Gastrocnemius medialis (tissue), 4 donors: ENCODE measurements at regions not wholly inside any gene's neighbourhood (a gene's known extent, or its start where the extent isn't known, plus 50 kb on each side); places are given as distances from the start of the nearest gene placed in this dataset.

ENCODE experiments used
- ATAC-seq, 2 donors: fragments of 150-250 bp; one replicate each; pipeline ENCODE4 v1.9.1; 2016
- DNase-seq, 2 donors: peaks; one replicate each; pipeline ENCODE4 v3.0.0-alpha.2; 2019
- H3K27ac ChIP-seq, 4 donors: fragments of 200-600 bp; sonication (generic); 1 replicate in 1 of 4; 2 replicates in 3 of 4; pipeline ENCODE4 v1.5.1; 2016 to 2018; ENCODE audit warnings: mild to moderate bottlenecking in 2 of 4, moderate library complexity in 1 of 4
- H3K27me3 ChIP-seq, 3 donors: fragments of 200-600 bp; sonication (generic) in 2 of 3; 1 replicate in 1 of 3; 2 replicates in 2 of 3; pipeline versions ENCODE4 v1.5.1 to v1.6.0; 2016 to 2019; ENCODE audit warnings: mild to moderate bottlenecking in 1 of 3, moderate library complexity in 1 of 3
- H3K36me3 ChIP-seq, 2 donors: fragments of 200-600 bp; sonication (generic) in 1 of 2; one replicate each; pipeline ENCODE4 v1.5.1; 2017 to 2018
- H3K4me1 ChIP-seq, 2 donors: fragments of 200-600 bp; sonication (generic) in 1 of 2; one replicate each; pipeline ENCODE4 v1.5.1; 2016 to 2017; ENCODE audit warnings: mild to moderate bottlenecking in 2 of 2
- H3K4me3 ChIP-seq, 4 donors: fragments of 200-600 bp; sonication (generic) in 3 of 4; 1 replicate in 1 of 4; 2 replicates in 3 of 4; pipeline ENCODE4 v1.5.1; 2016 to 2019; ENCODE audit warnings: mild to moderate bottlenecking in 2 of 4
- H3K9me3 ChIP-seq, 3 donors: fragments of 200-600 bp; sonication (generic) in 2 of 3; 1 replicate in 1 of 3; 2 replicates in 2 of 3; pipeline ENCODE4 v1.5.1; 2016 to 2019
- POLR2A ChIP-seq, 2 donors: fragments of 450-650 bp; IDR thresholded peaks; one replicate each; pipeline ENCODE4 v1.6.1; 2017; ENCODE audit warnings: antibody characterized with exemption in 2 of 2, mild to moderate bottlenecking in 2 of 2, moderate library complexity in 2 of 2
- in situ Hi-C, 4 donors: fragments of 200-750 bp; cut with MboI; loops; one replicate each; pipeline versions ENCODE4 v1.15.0 to v1.8.0; 2017; ENCODE audit warnings: low sequenced_read_pairs in 4 of 4
- intact Hi-C: fragments of 100-400 bp; cut with DNase I; formaldehyde crosslinking; loops from one replicate; pipeline ENCODE4 v1.15.1; 2023; ENCODE audit warnings: low total_unique reads
- TF ChIP-seq, protein P1 (sequence below), 5 experiments: fragments of 450-650 bp in 3 of 5; fragments of 200-600 bp in 2 of 5; sonication (generic) in 2 of 5; IDR thresholded peaks in 4 of 5; conservative IDR thresholded peaks in 1 of 5; 1 replicate in 4 of 5; 2 replicates in 1 of 5; pipeline ENCODE4 v1.5.1; 2016 to 2019; ENCODE audit warnings: antibody characterized with exemption in 5 of 5, mild to moderate bottlenecking in 3 of 5, moderate library complexity in 3 of 5

DNA sequence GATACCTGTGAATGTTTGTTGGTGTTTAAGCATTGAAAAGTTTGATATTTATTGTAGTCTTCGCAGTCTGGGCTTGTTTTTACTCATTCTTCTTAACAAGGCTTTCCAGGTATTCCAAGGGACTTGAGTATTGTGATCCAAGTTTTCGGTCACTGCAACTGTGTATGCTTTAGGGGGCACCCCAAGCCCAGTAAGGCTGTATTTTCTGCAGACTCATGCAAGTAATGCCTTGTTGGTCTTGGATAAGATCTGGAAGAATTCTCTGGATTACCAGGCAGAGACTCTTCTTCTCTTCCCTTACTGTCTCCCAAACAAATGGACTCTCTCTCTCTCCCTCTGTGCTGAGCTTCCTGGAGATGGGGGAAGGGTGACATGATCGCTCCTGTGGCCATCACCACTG is 82.1 kb downstream of the RFPL4B start:
- Histone ChIP-seq H3K27ac (no peak overlapping the region), H3K4me3 (no peak overlapping the region), H3K36me3 (no peaks in the 10 kb centered on the region), H3K4me1 (no peaks in the 10 kb centered on the region), H3K27me3 (no peaks in the 10 kb centered on the region), H3K9me3 (no peaks in the 10 kb centered on the region)
- TF ChIP-seq, protein P1, sequence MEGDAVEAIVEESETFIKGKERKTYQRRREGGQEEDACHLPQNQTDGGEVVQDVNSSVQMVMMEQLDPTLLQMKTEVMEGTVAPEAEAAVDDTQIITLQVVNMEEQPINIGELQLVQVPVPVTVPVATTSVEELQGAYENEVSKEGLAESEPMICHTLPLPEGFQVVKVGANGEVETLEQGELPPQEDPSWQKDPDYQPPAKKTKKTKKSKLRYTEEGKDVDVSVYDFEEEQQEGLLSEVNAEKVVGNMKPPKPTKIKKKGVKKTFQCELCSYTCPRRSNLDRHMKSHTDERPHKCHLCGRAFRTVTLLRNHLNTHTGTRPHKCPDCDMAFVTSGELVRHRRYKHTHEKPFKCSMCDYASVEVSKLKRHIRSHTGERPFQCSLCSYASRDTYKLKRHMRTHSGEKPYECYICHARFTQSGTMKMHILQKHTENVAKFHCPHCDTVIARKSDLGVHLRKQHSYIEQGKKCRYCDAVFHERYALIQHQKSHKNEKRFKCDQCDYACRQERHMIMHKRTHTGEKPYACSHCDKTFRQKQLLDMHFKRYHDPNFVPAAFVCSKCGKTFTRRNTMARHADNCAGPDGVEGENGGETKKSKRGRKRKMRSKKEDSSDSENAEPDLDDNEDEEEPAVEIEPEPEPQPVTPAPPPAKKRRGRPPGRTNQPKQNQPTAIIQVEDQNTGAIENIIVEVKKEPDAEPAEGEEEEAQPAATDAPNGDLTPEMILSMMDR (IDR thresholded peaks at IDR 0.05 in 4 of 5, conservative IDR thresholded peaks at IDR 0.05 in 1 of 5) = no peak
- TF ChIP-seq POLR2A (IDR thresholded peaks at IDR 0.05) = no peak
- no peak for DNase-seq
- intact Hi-C loops (no loop called here), in situ Hi-C loops (no loop called here)
- ATAC-seq = no peak

DNA sequence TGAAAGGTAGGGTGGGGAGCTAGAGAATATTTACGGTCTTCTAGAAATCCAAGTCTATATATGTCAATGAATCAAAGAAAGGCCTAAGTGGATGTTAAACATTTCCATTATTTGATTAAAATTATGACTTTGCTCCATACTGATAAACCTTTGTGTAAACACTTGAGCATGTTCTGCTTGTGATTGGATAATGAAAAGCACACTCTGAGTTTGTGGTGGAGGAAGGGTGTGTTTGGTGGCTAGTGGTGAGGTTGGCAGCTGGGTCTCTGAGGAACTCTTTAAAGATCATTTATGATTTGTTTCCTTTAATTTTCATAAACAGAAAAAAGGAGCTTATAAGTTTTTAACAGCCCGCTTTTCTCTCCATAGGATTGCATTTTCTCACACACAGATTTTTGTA is 84.7 kb downstream of the RFPL4B start:
- no peak for TF ChIP-seq POLR2A (IDR thresholded peaks at IDR 0.05)
- TF ChIP-seq, protein P1 (IDR thresholded peaks at IDR 0.05 in 4 of 5, conservative IDR thresholded peaks at IDR 0.05 in 1 of 5) = no peak
- no peak overlapping the region for H3K4me3 ChIP-seq
- H3K9me3 ChIP-seq = no peaks in the 10 kb centered on the region
- in situ Hi-C loops = no loop called here
- no peak for DNase-seq
- H3K36me3 ChIP-seq = no peaks in the 10 kb centered on the region
- no peaks in the 10 kb centered on the region for H3K27me3 ChIP-seq
- H3K27ac ChIP-seq = no peak overlapping the region
- no peaks in the 10 kb centered on the region for H3K4me1 ChIP-seq
- no peak for ATAC-seq
- intact Hi-C loops = no loop called here

DNA sequence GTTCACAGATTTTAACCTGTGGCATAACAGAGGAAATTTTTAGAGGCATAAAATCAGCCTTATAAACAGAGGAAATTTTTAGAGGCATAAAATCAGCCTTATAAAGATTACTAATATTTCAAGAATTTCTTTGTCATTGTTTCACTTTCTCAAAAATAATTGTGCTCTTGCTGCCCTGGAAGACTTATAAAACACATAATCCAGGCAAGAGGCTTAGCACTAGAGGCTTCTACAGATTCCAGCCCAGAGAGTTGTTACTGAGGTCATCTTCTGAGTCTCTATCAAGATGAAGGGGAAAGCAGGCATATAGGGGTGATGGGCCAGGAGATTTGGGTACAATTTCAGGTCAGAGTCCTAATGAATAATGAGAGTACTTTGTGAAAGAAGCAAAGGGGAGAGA is 85.7 kb downstream of the RFPL4B start:
- H3K4me1 ChIP-seq = no peaks in the 10 kb centered on the region
- H3K9me3 ChIP-seq = no peaks in the 10 kb centered on the region
- intact Hi-C loops = no loop called here
- H3K27ac ChIP-seq = no peak overlapping the region
- TF ChIP-seq POLR2A (IDR thresholded peaks at IDR 0.05) = no peak
- TF ChIP-seq, protein P1 (IDR thresholded peaks at IDR 0.05 in 4 of 5, conservative IDR thresholded peaks at IDR 0.05 in 1 of 5) = no peak
- ATAC-seq (no peak), DNase-seq (no peak)
- H3K36me3 ChIP-seq = no peaks in the 10 kb centered on the region
- H3K4me3 ChIP-seq = no peak overlapping the region
- no peaks in the 10 kb centered on the region for H3K27me3 ChIP-seq
- in situ Hi-C loops = no loop called here

DNA sequence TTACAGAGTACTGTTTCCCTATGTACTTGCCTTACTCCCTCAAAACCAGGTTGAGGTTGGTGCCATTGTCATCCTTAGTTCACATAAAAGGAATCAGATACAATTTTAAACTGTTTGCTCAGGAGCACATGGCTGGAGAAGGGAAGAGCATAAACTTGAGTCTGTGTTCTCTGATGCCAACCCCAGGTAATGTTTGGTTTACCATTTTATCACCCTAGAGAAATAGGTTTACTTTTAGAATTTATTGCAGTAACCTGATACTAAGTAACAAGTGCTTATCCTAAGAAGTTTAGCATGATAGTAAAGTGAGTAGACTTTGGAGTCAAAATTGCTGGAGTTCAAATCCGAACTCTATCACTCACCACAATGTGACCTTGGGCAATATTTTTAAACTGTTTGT is 86.3 kb downstream of the RFPL4B start:
- no peaks in the 10 kb centered on the region for H3K36me3 ChIP-seq
- in situ Hi-C loops (no loop called here), intact Hi-C loops (no loop called here)
- no peaks in the 10 kb centered on the region for H3K27me3 ChIP-seq
- ATAC-seq (no peak), DNase-seq (no peak)
- H3K4me1 ChIP-seq = no peaks in the 10 kb centered on the region
- no peaks in the 10 kb centered on the region for H3K9me3 ChIP-seq
- H3K4me3 ChIP-seq = no peak overlapping the region
- no peak for TF ChIP-seq POLR2A (IDR thresholded peaks at IDR 0.05)
- TF ChIP-seq, protein P1 (IDR thresholded peaks at IDR 0.05 in 4 of 5, conservative IDR thresholded peaks at IDR 0.05 in 1 of 5) = no peak
- no peak overlapping the region for H3K27ac ChIP-seq

DNA sequence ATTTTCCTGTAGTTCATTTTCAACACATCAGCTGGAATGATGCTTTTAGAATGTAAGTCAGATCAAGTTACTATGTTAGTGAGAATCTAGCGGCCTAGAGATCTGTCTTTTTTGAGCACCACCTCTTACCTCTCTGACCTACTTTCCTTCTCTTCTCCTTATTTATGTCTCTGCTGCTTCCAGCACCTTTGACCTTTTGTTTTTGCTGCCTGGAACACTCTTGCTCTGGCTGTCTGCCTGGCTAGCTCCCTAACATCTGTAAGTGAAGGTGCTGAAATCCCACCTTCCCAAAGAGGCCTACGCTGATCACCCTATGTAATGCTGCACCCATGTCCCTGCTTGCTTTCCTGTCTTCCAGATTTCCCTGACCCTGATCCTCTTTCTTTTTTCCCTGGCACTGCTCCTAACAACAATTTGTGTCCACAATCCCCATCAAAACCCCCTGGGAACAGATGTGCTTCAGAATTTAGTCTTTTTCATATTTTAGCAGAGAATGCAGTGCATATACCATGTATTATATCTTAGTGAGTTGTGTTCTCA is 87.8 kb downstream of the RFPL4B start:
- Histone ChIP-seq H3K27me3 (no peaks in the 10 kb centered on the region), H3K27ac (no peak overlapping the region), H3K4me3 (no peak overlapping the region), H3K4me1 (no peaks in the 10 kb centered on the region), H3K9me3 (no peaks in the 10 kb centered on the region), H3K36me3 (no peaks in the 10 kb centered on the region)
- DNase-seq (no peak), ATAC-seq (no peak)
- intact Hi-C loops = no loop called here
- TF ChIP-seq POLR2A (IDR thresholded peaks at IDR 0.05) = no peak
- TF ChIP-seq, protein P1 (IDR thresholded peaks at IDR 0.05 in 4 of 5, conservative IDR thresholded peaks at IDR 0.05 in 1 of 5) = no peak
- in situ Hi-C loops = no loop called here
